Spleen (tissue), 7 donors: ENCODE measurements at regions not wholly inside any gene's neighbourhood (a gene's known extent, or its start where the extent isn't known, plus 50 kb on each side); places are given as distances from the start of the nearest gene placed in this dataset.

ENCODE experiments used
- POLR2AphosphoS5 ChIP-seq, 3 donors: sonication (generic); formaldehyde crosslinking; IDR thresholded peaks; one replicate each; pipeline ENCODE4 v1.5.1; 2017; ENCODE audit warnings: antibody characterized with exemption in 3 of 3
- TF ChIP-seq, protein P1 (sequence below), 11 experiments: fragments of 200-600 bp in 7 of 11; fragments of 450-650 bp in 4 of 11; sonication (generic) in 4 of 11; IDR thresholded peaks in 8 of 11; conservative IDR thresholded peaks in 3 of 11; 1 replicate in 7 of 11; 2 replicates in 4 of 11; pipeline versions ENCODE4 v1.4.0 to v1.8.0; 2016 to 2021; ENCODE audit warnings: antibody characterized with exemption in 11 of 11, inconsistent platforms in 4 of 11, mild to moderate bottlenecking in 1 of 11
- donor health status: DM: no; HTN: no; CAD: no; lungs with moderate emphysema.
- donor health status: DM: no; HTN: no; CAD: no.
- donor health status: DM: no; HTN: no; CAD: no.

GRCh38 chr12:74891083-74891668 lies 318.5 kb downstream of the KCNC2 start:
- TF ChIP-seq, protein P1, sequence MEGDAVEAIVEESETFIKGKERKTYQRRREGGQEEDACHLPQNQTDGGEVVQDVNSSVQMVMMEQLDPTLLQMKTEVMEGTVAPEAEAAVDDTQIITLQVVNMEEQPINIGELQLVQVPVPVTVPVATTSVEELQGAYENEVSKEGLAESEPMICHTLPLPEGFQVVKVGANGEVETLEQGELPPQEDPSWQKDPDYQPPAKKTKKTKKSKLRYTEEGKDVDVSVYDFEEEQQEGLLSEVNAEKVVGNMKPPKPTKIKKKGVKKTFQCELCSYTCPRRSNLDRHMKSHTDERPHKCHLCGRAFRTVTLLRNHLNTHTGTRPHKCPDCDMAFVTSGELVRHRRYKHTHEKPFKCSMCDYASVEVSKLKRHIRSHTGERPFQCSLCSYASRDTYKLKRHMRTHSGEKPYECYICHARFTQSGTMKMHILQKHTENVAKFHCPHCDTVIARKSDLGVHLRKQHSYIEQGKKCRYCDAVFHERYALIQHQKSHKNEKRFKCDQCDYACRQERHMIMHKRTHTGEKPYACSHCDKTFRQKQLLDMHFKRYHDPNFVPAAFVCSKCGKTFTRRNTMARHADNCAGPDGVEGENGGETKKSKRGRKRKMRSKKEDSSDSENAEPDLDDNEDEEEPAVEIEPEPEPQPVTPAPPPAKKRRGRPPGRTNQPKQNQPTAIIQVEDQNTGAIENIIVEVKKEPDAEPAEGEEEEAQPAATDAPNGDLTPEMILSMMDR (IDR thresholded peaks at IDR 0.05 in 8 of 11, conservative IDR thresholded peaks at IDR 0.05 in 3 of 11) = no peak
- no peak for TF ChIP-seq POLR2AphosphoS5 (IDR thresholded peaks at IDR 0.05)
